Endodermal cell (in vitro differentiated cells): ENCODE measurements at regions not wholly inside any gene's neighbourhood (a gene's known extent, or its start where the extent isn't known, plus 50 kb on each side); places are given as distances from the start of the nearest gene placed in this dataset.
"Not testable (repeated sequence)": the region's sequence is repeated elsewhere in the genome, so short reads cannot be mapped to it uniquely, and the experiment has no call there.

Source experiments
- DNase-seq: peaks from one replicate; pipeline ENCODE4 v3.0.0-alpha.2; 2017
- H3K27ac ChIP-seq: 2 replicates; pipeline ENCODE4 v1.5.1; 2013; ENCODE audit warnings: mild to moderate bottlenecking, low read depth, low read length, moderate library complexity
- H3K27me3 ChIP-seq: 2 replicates; pipeline ENCODE4 v1.6.1; 2013; ENCODE audit warnings: mild to moderate bottlenecking, low read length, moderate library complexity; ENCODE audit not compliant: insufficient read depth, control insufficient read depth, poor library complexity, severe bottlenecking
- H3K36me3 ChIP-seq: 2 replicates; pipeline ENCODE4 v1.7.0; 2013; ENCODE audit warnings: mild to moderate bottlenecking, low read length, moderate library complexity; ENCODE audit not compliant: control insufficient read depth, insufficient read depth
- H3K4me1 ChIP-seq: one replicate; pipeline ENCODE4 v1.7.0; 2013; ENCODE audit warnings: low read length; ENCODE audit not compliant: control insufficient read depth, insufficient read depth
- H3K4me3 ChIP-seq: 2 replicates; pipeline ENCODE4 v1.5.1; 2013; ENCODE audit warnings: mild to moderate bottlenecking, low read length, moderate library complexity
- H3K9ac ChIP-seq: 2 replicates; pipeline ENCODE4 v1.6.1; 2013; ENCODE audit warnings: mild to moderate bottlenecking, low read length, moderate library complexity; ENCODE audit not compliant: poor library complexity, severe bottlenecking; ENCODE audit errors: extremely low read depth
- H3K9me3 ChIP-seq: 2 replicates; pipeline ENCODE4 v1.6.1; 2013; ENCODE audit warnings: mild to moderate bottlenecking, low read length, moderate library complexity; ENCODE audit not compliant: control insufficient read depth
- H3K27ac Mint-ChIP-seq: 2 replicates; pipeline ENCODE4 v1.8.0; 2020; ENCODE audit warnings: mixed read lengths
- H3K27me3 Mint-ChIP-seq: 2 replicates; pipeline ENCODE4 v1.8.0; 2021; ENCODE audit warnings: mild to moderate bottlenecking, mixed read lengths; ENCODE audit not compliant: insufficient read depth
- H3K36me3 Mint-ChIP-seq: 2 replicates; pipeline ENCODE4 v1.8.0; 2020; ENCODE audit warnings: low read depth, mixed read lengths
- H3K4me1 Mint-ChIP-seq: 2 replicates; pipeline ENCODE4 v1.8.0; 2020; ENCODE audit warnings: mixed read lengths
- H3K4me3 Mint-ChIP-seq: 2 replicates; pipeline ENCODE4 v1.8.0; 2020; ENCODE audit warnings: mild to moderate bottlenecking, moderate library complexity, mixed read lengths
- H3K9me3 Mint-ChIP-seq: 2 replicates; pipeline ENCODE4 v1.8.0; 2020; ENCODE audit warnings: mild to moderate bottlenecking, mixed read lengths
- WGBS, 2 experiments: methylation state at CpG; one replicate each; pipeline versions ENCODE4 v1.1.5 to v1.1.7; 2013; ENCODE audit warnings: missing lambda C conversion rate in 2 of 2, mixed read lengths in 1 of 2; ENCODE audit not compliant: insufficient coverage in 1 of 2, insufficient read length in 1 of 2; 5-methylcytosine and 5-hydroxymethylcytosine counted together

DNA sequence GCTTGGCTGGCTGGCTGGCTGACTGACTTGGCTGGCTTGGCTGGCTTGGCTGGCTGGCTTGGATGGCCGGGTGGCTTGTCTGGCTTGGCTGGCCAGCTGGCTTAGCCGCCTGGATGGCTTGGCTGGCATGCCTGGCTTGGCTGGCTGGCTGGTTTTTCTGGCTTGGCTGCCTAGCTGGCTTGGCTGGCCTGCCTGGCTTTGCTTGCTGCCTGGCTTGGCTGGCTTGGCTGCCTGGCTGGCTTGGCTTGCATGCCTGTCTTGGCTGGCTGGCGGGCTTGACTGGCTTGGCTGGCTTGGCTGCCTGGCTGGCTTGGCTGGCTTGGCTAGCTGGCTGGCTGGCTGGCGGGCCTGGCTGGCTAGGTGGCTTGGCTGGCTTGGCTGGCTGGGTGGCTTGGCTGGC is 2830.5 kb downstream of the RPIA start:
- not testable (repeated sequence) for H3K4me1 Mint-ChIP-seq

DNA sequence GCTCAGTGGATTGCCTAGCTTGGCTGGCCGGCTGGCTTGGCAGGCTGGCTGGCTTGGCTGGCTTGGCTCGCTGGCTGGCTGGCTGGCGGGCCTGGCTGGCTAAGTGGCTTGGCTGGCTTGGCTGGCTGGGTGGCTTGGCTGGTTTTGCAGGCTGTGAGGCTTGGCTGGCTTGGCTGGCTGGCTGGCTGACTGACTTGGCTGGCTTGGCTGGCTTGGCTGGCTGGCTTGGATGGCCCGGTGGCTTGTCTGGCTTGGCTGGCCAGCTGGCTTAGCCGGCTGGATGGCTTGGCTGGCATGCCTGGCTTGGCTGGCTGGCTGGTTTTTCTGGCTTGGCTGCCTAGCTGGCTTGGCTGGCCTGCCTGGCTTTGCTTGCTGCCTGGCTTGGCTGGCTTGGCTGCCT is 2831.4 kb downstream of the RPIA start:
- not testable (repeated sequence) for H3K36me3 ChIP-seq, H3K9me3 Mint-ChIP-seq, H3K9ac ChIP-seq, H3K9me3 ChIP-seq, H3K4me3 Mint-ChIP-seq, H3K4me1 ChIP-seq, H3K4me1 Mint-ChIP-seq, H3K27ac Mint-ChIP-seq, H3K27me3 ChIP-seq, H3K36me3 Mint-ChIP-seq, H3K27me3 Mint-ChIP-seq, H3K27ac ChIP-seq, DNase-seq, H3K4me3 ChIP-seq
- WGBS, 2 experiments = 75% methylated on average over 5 of the region's 5 CpGs; no CpG with 5 or more reads in 1 of the 2 experiments

More for the DNA sequence above, 2830.5 kb downstream of the RPIA start:
- not testable (repeated sequence) for H3K4me3 ChIP-seq, H3K4me1 ChIP-seq, H3K4me3 Mint-ChIP-seq, DNase-seq, H3K27ac Mint-ChIP-seq, H3K36me3 Mint-ChIP-seq, H3K27me3 Mint-ChIP-seq, H3K9me3 ChIP-seq, H3K9ac ChIP-seq, H3K27me3 ChIP-seq, H3K36me3 ChIP-seq, H3K9me3 Mint-ChIP-seq, H3K27ac ChIP-seq
- WGBS, 2 experiments = 60% methylated on average over 1 of the region's 4 CpGs; no CpG with 5 or more reads in 1 of the 2 experiments

DNA sequence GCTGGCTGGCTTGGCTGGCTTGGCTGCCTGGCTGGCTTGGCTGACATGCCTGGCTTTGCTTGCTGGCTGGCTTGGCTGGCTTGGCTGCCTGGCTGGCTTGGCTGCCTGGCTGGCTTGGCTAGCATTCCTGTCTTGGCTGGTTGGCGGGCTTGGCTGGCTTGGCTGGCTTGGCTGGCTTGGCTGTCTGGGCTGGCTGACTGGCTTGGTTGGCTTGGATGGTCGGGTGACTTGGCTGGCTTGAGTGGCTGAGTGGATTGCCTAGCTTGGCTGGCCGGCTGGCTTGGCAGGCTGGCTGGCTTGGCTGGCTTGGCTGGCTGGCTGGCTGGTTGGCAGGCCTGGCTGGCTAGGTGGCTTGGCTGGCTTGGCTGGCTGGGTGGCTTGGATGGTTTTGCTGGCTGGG is 2832.3 kb downstream of the RPIA start:
- H3K4me3 Mint-ChIP-seq, DNase-seq, H3K4me3 ChIP-seq, H3K36me3 ChIP-seq, H3K4me1 Mint-ChIP-seq, H3K9me3 ChIP-seq, H3K27ac Mint-ChIP-seq, H3K4me1 ChIP-seq, H3K27me3 ChIP-seq, H3K27ac ChIP-seq, H3K27me3 Mint-ChIP-seq, H3K9me3 Mint-ChIP-seq, H3K9ac ChIP-seq, H3K36me3 Mint-ChIP-seq: not testable (repeated sequence)
- 88% methylated on average over 3 of the region's 3 CpGs; no CpG with 5 or more reads in 1 of the 2 experiments for WGBS, 2 experiments

DNA sequence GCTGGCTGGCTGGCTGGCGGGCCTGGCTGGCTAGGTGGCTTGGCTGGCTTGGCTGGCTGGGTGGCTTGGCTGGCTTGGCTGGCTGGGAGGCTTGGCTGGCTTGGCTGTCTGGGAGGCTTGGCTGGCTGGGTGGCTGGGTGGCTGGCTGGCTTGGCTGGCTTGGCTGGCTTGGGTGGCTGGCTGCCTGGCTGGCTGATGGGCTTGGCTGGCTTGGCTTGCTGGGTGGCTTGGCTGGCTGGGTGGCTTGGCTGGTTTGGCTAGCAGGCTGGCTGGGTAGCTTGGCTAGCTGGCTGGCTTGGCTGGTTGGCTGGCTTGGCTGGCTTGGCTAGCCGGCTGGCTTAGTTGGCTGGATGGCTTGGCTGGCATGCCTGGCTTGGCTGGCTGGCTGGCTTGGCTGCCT is 2834.1 kb downstream of the RPIA start:
- 67% methylated on average over 1 of the region's 2 CpGs; no CpG with 5 or more reads in 1 of the 2 experiments for WGBS, 2 experiments
- H3K9me3 Mint-ChIP-seq = not testable (repeated sequence)

DNA sequence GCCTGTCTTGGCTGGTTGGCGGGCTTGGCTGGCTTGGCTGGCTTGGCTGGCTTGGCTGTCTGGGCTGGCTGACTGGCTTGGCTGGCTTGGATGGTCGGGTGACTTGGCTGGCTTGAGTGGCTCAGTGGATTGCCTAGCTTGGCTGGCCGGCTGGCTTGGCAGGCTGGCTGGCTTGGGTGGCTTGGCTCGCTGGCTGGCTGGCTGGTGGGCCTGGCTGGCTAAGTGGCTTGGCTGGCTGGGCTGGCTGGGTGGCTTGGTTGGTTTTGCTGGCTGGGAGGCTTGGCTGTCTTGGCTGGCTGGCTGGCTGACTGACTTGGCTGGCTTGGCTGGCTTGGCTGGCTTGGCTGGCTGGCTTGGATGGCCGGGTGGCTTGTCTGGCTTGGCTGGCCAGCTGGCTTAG is 2834.6 kb downstream of the RPIA start:
- not testable (repeated sequence) for H3K27me3 ChIP-seq, H3K9ac ChIP-seq, H3K27ac Mint-ChIP-seq, H3K4me3 Mint-ChIP-seq, H3K36me3 ChIP-seq, H3K27me3 Mint-ChIP-seq, H3K9me3 Mint-ChIP-seq, H3K4me3 ChIP-seq, H3K4me1 Mint-ChIP-seq, H3K27ac ChIP-seq, DNase-seq, H3K36me3 Mint-ChIP-seq, H3K9me3 ChIP-seq, H3K4me1 ChIP-seq
- 67 to 96% methylated on average over 1 to 2 of the region's 5 CpGs for WGBS, 2 experiments

More for the DNA sequence above, 2834.1 kb downstream of the RPIA start:
- not testable (repeated sequence) for H3K4me1 Mint-ChIP-seq, H3K4me3 ChIP-seq, H3K9ac ChIP-seq, H3K4me1 ChIP-seq, H3K4me3 Mint-ChIP-seq, H3K27ac Mint-ChIP-seq, H3K27me3 Mint-ChIP-seq, H3K36me3 ChIP-seq, H3K27ac ChIP-seq, H3K27me3 ChIP-seq, H3K36me3 Mint-ChIP-seq, DNase-seq, H3K9me3 ChIP-seq

DNA sequence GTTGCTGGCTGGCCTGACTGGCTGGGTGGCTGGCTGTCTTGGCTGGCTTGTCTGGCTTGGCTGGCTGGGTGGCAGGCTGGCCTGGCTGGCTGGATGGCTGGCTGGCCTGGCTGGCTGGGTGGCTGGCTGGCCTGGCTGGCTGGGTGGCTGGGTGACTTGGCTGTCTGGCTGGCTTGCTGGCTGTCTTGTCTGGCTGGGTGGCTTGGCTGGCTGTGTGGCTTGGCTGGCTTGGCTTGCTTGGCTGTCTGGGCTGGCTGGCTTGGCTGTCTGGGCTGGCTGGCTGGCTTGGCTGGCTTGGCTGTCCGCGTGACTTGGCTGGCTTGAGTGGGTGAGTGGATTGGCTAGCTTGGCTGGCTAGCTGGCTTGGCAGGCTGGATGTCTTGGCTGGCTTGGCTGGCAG is 2835.6 kb downstream of the RPIA start:
- H3K27ac Mint-ChIP-seq, H3K4me3 ChIP-seq, H3K27me3 ChIP-seq, H3K4me1 ChIP-seq, H3K4me3 Mint-ChIP-seq, H3K4me1 Mint-ChIP-seq, H3K9ac ChIP-seq, H3K27me3 Mint-ChIP-seq, DNase-seq, H3K27ac ChIP-seq, H3K36me3 ChIP-seq, H3K9me3 Mint-ChIP-seq, H3K9me3 ChIP-seq, H3K36me3 Mint-ChIP-seq: not testable (repeated sequence)
- 93% methylated on average over 2 of the region's 2 CpGs; no CpG with 5 or more reads in 1 of the 2 experiments for WGBS, 2 experiments

DNA sequence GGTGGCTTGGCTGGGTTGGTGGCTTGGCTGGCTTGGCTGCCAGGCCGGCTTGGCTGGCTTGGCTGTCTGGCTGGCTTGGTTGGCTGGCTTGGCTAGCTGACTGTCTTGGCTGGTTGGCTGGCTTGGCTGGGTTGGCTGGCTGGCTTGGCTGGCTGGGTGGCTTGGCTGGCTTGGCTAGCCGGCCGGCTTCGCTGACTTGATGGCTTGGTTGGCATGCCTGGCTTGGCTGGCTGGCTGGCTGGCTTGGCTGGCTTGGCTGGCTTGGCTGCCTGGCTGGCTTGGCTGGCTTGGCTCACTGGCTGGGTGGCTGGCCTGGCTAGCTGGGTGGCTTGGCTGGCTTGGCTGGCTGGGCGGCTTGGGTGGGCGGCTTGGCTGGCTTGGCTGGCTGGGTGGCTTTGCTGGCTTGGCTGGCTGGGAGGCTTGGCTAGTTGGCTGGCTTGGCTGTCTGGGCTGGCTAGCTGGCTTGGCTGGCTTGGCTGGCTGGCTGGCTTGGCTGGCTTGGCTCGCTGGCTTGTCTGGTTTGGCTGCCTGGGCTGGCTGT is 2836.1 kb downstream of the RPIA start:
- not testable (repeated sequence) for H3K4me3 ChIP-seq, H3K36me3 Mint-ChIP-seq, H3K9ac ChIP-seq, H3K27ac Mint-ChIP-seq, H3K27ac ChIP-seq, H3K4me1 ChIP-seq, H3K9me3 ChIP-seq, H3K36me3 ChIP-seq, H3K9me3 Mint-ChIP-seq, H3K27me3 ChIP-seq, H3K4me3 Mint-ChIP-seq, H3K4me1 Mint-ChIP-seq, H3K27me3 Mint-ChIP-seq
- WGBS, 2 experiments = 88 to 98% methylated on average over 7 of the region's 7 CpGs
- DNase-seq = peak; percentile 22
